Endothelial cell of hepatic sinusoid (primary cell): ENCODE measurements at regions not wholly inside any gene's neighbourhood (a gene's known extent, or its start where the extent isn't known, plus 50 kb on each side); places are given as distances from the start of the nearest gene placed in this dataset.
"Not testable (repeated sequence)": the region's sequence is repeated elsewhere in the genome, so short reads cannot be mapped to it uniquely, and the experiment has no call there.

ENCODE experiments used
- in situ Hi-C: cut with HindIII; loops from 2 replicates; pipeline ENCODE4 v1.10.0; 2017; ENCODE audit warnings: low sequenced_read_pairs

GRCh38 chr13:84137292-84137691, 255.0 kb upstream of the SLITRK1 start:
- in situ Hi-C loops = no loop called here

GRCh38 chr13:84136582-84136981, 254.3 kb upstream of the SLITRK1 start:
- in situ Hi-C loops = no loop called here

GRCh38 chr13:84132491-84132890, 250.2 kb upstream of the SLITRK1 start:
- in situ Hi-C loops = no loop called here

- in situ Hi-C loops = no loop called here
These were observed 249.0 kb upstream of the SLITRK1 start for GRCh38 chr13:84131249-84131648.

- in situ Hi-C loops = no loop called here
These were observed 248.3 kb upstream of the SLITRK1 start for GRCh38 chr13:84130495-84131114.

- in situ Hi-C loops = no loop called here
These were observed 247.7 kb upstream of the SLITRK1 start for GRCh38 chr13:84129966-84130365.

- in situ Hi-C loops = no loop called here
These were observed 245.4 kb upstream of the SLITRK1 start for GRCh38 chr13:84127597-84128128.

GRCh38 chr13:84126671-84127171, 244.4 kb upstream of the SLITRK1 start:
- in situ Hi-C loops = no loop called here

- in situ Hi-C loops = no loop called here
These were observed 239.2 kb upstream of the SLITRK1 start for GRCh38 chr13:84121456-84121855.

GRCh38 chr13:84118839-84119409, 236.7 kb upstream of the SLITRK1 start:
- in situ Hi-C loops = no loop called here

GRCh38 chr13:84098273-84098672, 216.0 kb upstream of the SLITRK1 start:
- in situ Hi-C loops = no loop called here

- in situ Hi-C loops = no loop called here
These were observed 214.9 kb upstream of the SLITRK1 start for GRCh38 chr13:84097148-84097547.

- in situ Hi-C loops = no loop called here
These were observed 213.9 kb upstream of the SLITRK1 start for GRCh38 chr13:84096216-84096615.

- in situ Hi-C loops = no loop called here
These were observed 206.7 kb upstream of the SLITRK1 start for GRCh38 chr13:84088996-84089395.

- in situ Hi-C loops = no loop called here
These were observed 204.5 kb upstream of the SLITRK1 start for GRCh38 chr13:84086847-84087162.

- in situ Hi-C loops = not testable (repeated sequence)
These were observed 204.0 kb upstream of the SLITRK1 start for GRCh38 chr13:84086098-84086846.

GRCh38 chr13:84082462-84082861, 200.2 kb upstream of the SLITRK1 start:
- in situ Hi-C loops = no loop called here

- in situ Hi-C loops = no loop called here
These were observed 198.7 kb upstream of the SLITRK1 start for GRCh38 chr13:84080748-84081530.

- in situ Hi-C loops = no loop called here
These were observed 195.0 kb upstream of the SLITRK1 start for GRCh38 chr13:84077271-84077670.

- in situ Hi-C loops = no loop called here
These were observed 194.0 kb upstream of the SLITRK1 start for GRCh38 chr13:84076280-84076679.

- in situ Hi-C loops = no loop called here
These were observed 168.3 kb upstream of the SLITRK1 start for GRCh38 chr13:84050536-84050935.
